ENCODE measurements at regions not wholly inside any gene's neighbourhood (a gene's known extent, or its start where the extent isn't known, plus 50 kb on each side); places are given as distances from the start of the nearest gene placed in this dataset.

- DNase-seq, result no peak
These were observed 734.7 kb downstream of the KCNA4 start for GRCh38 chr11:29282088-29282487.

GRCh38 chr11:29281271-29281777, 735.5 kb downstream of the KCNA4 start:
- DNase-seq, result no peak

- DNase-seq, result no peak
These were observed 736.4 kb downstream of the KCNA4 start for GRCh38 chr11:29280452-29280851.

GRCh38 chr11:29279716-29280115, 737.1 kb downstream of the KCNA4 start:
- no peak for DNase-seq

- no peak for DNase-seq
These were observed 744.7 kb downstream of the KCNA4 start for GRCh38 chr11:29272019-29272654.

GRCh38 chr11:29271616-29272015, 745.2 kb downstream of the KCNA4 start:
- DNase-seq, result no peak

- DNase-seq, result no peak
These were observed 748.1 kb downstream of the KCNA4 start for GRCh38 chr11:29268733-29269132.

GRCh38 chr11:29265792-29266191, 751.0 kb downstream of the KCNA4 start:
- no peak for DNase-seq

- no peak for DNase-seq
These were observed 751.4 kb downstream of the KCNA4 start for GRCh38 chr11:29265381-29265780.

- no peak for DNase-seq
These were observed 752.7 kb downstream of the KCNA4 start for GRCh38 chr11:29263971-29264682.

GRCh38 chr11:29261831-29262230, 755.0 kb downstream of the KCNA4 start:
- no peak for DNase-seq

GRCh38 chr11:29260939-29261705, 755.7 kb downstream of the KCNA4 start:
- no peak for DNase-seq

GRCh38 chr11:29258411-29258810, 758.4 kb downstream of the KCNA4 start:
- no peak for DNase-seq

- no peak for DNase-seq
These were observed 760.2 kb downstream of the KCNA4 start for GRCh38 chr11:29256580-29256979.

- DNase-seq, result no peak
These were observed 761.4 kb downstream of the KCNA4 start for GRCh38 chr11:29255401-29255800.

GRCh38 chr11:29251738-29252137, 765.1 kb downstream of the KCNA4 start:
- no peak for DNase-seq

GRCh38 chr11:29249713-29250112, 767.1 kb downstream of the KCNA4 start:
- DNase-seq, result no peak

GRCh38 chr11:29244355-29244754, 772.5 kb downstream of the KCNA4 start:
- DNase-seq, result no peak

GRCh38 chr11:29243616-29244015, 773.2 kb downstream of the KCNA4 start:
- DNase-seq, result no peak

- no peak for DNase-seq
These were observed 784.8 kb downstream of the KCNA4 start for GRCh38 chr11:29231991-29232390.

GRCh38 chr11:29231586-29231985, 785.2 kb downstream of the KCNA4 start:
- no peak for DNase-seq

GRCh38 chr11:29227811-29228210, 789.0 kb downstream of the KCNA4 start:
- DNase-seq, result no peak

GRCh38 chr11:29224739-29225384, 792.0 kb downstream of the KCNA4 start:
- DNase-seq, result no peak
